NCI-H82 (cell line): ENCODE measurements at regions not wholly inside any gene's neighbourhood (a gene's known extent, or its start where the extent isn't known, plus 50 kb on each side); places are given as distances from the start of the nearest gene placed in this dataset.
A peak's percentile ranks its signal among the peaks of the same experiment; 100 is the strongest.

Source experiments
- DNase-seq: peaks from one replicate; lab custom pipeline; 2025; lab: John Stamatoyannopoulos, UW

DNA sequence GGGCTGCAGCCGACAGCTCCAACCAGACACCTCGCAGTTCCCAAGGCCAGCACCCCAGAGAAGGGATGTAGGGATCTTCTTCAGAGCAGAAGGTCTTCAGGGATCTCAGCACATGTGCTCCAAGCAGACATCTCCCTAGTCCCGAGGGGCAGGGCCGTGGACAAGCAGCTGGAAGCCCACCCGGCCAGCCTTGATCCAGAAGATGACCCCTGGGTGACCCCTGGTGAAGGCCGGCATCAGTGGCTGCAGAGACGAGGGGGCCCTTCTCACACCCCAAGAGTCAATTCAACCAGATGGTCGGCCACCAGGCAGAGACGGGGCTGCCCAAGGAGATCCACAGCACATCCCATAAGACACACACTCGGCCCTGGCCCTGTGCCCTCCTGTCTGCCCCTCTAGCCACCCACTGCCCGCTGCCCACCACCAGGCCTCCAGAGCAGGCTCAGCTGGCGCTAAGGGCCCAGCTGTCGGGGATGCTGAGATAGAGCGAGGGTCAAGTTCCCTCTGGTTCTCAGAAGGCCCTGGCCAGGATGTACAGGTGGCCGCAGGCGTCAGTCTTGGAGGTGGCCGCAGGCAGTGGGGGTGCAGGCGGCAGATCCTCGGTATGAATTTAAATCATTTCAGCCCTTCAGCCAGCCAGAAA is 168.3 kb downstream of the BRD1 start:
- DNase-seq, result no peak

DNA sequence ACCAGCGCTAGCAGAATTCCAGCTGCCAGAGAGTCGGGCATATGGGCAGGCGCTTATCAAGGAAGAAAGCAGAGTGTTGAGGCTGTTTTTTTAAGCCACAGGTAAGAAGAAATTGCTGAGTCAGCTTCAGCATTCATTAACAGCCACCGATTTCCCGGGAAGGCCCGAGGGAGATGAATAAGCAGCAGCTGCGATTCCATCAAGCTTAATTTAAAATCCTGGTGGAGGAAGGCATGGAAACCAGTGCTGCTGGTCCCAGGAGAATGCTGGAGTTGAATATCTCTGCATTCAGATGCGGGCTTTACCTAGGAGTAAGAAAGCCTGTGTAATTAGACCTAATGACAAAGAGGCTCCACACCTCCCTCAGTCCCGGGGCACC is 168.8 kb downstream of the BRD1 start:
- peak; percentile 48 for DNase-seq

DNA sequence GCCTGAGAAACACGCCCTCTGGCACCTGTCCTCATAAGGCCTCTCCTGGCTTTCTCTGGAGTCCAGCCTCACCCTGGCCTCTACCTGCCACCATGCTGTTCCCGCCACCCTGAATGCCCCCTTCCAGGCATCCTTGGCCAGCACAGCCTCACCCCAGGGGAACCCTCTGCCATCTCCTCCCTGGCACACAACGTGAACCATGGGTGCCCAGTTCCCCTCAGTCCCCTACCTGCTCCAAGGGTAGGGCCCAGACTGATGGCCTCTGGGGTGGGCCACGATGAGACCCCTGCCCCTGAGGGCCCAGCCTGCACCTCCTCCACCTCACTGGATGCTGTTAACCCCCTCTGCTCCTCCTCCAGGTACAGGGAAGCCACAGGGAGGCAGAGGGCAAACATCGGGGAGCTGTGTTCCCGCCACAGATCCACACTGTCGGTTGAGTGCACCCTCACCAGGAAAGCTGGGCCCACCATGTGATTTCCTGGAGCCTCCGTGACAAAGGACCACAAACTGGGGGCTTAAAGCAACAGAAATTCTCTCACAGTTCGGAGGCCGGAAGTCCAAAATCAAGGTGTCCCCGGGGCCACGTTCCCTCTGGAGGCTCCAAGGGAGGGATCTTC is 169.6 kb downstream of the BRD1 start:
- DNase-seq, result no peak

DNA sequence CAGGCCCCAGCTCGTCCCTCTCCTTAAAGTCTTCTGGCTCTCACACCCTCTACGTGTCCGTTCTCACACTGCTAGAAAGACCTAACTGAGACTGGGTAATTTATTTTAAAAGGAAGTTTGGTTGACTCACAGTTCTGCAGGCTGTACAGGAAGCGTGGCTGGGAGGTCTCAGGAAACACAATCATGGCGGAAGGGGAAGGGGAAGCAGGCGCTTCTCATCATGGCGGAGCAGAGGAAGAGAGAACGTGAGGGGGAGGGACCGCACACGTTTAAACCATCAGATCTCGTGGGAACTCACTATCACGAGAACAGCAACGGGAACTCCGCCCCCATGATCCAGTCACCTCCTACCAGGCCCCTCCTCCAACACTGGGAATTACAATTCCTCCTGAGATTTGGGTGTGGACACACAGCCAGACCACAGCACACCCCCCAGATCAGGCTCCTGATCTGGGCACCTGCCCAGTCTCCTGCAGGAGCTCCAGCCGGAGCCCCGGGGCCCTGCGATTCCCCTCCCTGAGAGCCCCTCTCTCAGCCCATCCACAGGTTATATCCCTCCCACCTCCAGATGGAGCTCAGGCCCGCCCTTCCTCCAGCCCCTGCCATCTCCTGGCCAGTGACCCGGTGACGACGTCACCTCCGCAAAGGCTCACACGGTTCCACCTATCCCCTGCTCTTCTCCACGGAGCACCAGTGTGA is 170.2 kb downstream of the BRD1 start:
- DNase-seq, result peak; percentile 92

DNA sequence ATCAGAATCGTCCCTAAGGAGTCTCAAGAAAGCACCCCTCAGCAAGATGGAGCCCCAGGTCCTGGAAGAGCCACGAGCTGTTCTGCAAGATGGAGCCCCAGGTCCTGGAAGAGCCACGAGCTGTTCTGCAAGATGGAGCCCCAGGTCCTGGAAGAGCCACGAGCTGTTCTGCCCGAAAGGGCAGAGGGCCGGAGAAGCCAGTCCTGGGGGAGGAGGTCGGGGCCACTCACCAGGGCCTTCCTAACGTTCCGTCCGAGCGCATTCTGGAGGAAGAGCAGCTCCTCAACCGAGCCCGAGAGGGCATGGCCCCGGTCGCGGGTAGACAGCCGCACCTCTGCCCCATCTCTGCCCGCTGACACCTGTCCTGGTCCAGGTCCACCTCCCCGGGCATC is 170.8 kb downstream of the BRD1 start:
- DNase-seq, result peak; percentile 33

DNA sequence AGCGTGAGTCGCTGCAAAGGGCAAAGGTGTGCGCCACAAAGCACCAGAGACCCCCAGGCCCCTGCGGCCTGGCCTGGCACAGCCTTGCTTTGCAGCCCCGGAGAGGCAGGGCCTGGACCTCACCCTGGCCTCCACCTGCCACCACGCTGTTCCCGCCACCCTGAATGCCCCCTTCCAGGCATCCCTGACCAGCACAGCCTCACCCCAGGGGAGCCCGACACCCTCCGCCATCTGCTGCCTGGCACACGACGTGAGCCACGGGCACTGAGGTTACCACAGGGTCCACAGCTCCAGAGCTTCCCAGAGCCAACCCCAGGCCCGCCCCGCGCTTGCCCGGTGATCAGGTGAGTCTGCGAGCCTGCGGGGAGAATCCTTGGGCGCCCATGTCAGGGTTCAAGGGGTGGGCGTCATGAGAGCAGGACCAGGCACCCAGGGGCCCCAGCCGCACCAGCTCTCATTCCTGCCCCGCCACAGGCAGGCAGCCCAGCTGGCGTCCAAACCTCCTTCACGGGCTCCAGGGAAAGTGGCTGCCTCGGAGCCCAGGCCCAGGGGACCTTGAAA is 171.3 kb downstream of the BRD1 start:
- DNase-seq, result no peak

DNA sequence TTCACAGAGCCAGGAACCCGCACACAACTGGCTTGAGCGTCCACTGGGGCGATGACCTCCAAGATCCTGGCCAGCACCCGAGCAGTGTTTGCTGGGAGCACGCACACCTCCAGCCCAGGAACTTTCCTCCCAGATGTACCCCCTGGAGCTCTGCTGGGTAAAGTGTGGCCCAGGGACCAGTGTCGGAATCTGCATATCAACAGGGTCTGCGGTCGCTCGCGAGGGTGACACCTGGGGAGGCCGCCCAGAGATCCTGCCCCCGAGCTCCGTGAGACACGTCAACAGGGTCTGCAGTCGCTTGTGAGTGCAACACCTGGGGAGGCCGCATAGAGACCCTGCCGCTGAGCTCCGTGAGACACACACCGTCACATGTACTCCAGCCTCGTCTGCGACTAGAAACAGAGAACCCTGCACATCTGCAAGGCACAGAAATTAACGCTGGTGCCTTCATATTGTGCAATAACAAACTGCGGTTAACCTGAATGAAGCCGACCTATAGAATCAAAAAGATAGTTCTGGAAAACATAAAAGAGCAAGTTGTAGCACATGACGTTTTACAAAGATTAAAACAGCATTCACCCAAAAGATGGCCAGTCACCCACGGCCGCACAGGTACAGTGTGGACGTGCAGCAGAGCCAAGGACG is 172.4 kb downstream of the BRD1 start:
- no peak for DNase-seq

DNA sequence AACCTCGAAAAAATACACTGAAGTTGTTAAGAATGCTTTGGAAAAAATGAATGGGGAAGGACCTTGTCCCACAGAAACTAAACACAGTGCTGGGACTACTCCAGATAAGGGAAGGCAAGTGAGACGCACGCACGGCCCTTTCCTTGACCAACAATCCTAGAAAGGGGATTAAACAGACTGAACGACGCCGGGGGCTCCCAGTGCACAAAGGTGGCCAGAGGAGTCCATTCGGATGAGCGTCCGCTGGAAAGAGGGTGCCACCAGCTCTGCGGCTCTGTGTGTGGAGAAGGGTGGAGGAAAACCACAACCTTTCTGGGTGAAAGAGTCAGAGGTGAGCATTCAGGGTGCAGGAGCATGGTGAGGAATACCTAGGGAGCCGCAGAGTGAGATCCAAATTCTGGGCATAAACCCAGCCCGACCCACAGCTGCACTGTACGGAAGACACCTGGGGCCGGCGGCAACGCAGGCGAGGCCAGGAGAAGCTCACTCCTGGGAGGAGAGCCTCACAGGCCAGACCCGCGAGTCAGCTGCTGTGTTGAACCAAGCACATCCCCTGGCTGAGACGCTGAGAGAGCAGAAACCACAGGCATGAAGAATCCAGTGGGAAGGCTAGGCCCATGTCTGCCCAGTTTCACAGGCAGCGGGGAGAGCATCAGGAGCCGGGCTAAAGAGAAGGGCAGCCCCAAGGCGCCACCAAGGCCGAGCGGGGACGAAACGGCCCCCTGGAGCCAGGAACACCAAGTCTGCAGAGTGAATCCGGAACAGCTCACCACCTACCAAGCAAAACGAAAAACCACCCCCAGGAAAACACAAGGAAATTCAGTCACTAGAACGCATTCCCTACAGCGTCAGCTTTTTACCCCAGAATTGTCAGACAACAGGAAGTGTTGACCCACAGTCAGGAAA is 177.1 kb downstream of the BRD1 start:
- DNase-seq, result no peak

DNA sequence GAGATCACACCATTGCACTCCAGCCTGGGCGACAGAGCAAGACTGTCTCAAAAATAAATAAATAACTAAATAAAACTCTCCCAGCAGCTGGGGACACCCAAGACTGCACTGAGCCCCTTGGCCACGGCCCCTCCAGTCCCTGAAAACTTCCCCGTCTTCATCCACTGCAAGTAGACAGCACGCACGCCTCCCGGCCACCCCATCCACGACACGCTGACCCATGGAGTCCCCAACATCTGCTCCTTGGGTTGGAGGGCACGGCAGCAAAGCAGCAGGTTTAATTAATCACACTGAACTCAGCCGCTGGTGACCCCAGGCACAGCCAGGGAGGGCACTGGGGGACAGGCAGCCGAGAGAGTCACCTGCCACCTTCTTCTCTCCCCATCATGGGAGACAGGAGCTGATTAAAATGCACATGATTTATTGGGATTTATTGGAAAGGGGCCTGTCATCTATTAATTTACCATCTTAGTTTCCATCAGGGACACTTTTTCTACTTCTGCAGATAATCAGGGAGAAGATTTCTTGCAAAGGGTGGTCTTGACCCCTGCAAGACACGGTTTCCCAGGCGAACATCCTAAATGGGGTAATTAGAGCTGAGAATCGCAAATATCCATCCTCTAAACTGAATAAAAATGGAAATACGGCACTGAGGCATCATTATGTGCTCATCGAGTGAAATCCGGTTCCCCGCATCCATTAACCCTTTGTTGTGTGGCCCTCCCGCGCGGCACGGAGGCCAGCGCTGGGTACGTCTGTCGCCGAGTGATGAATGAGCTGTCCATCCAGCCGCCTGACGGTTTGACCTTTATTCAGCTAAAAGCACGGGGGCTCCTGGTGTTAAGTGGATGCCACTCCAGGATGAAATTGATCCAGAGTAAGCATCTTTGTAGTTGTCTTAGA is 178.3 kb downstream of the BRD1 start:
- no peak for DNase-seq

DNA sequence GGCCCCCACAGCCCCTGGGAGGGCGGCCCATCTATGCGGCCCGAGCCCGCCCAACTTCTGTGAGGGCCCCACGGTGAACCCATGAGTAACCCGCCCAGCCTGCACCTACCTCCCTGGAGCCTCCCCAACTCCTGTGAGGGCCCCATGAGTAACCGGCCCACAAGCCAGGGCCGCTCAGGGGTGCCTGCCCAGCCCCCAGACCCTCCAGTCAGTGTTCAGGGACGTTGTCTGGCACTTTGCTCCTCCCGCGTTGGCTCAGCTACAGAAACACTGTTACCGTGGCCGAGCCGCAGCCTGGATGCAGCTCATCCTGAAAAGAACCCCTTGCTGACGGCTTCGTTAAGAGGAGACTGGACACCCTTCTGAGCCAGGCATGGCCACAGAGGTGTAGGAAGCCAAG is 179.6 kb downstream of the BRD1 start:
- no peak for DNase-seq

DNA sequence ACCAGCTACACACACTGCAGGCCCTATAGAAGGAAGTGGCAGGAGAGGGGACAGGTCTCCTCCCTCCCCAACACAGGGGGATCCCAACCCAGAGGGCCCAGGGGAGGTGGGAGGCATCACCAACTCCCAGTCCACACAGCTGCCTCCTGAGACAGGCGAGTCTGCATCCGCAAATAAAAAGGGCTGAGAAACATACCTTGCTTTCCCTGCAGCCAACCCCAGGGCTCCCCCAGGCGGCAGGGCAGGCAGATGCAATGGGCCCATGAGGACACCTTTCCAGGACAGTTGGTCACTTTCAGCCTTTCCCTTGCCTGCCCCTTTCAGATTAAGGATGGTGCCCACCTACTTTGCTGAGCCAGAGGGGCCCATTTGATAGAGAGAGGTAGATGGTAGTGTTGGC is 180.0 kb downstream of the BRD1 start:
- no peak for DNase-seq

DNA sequence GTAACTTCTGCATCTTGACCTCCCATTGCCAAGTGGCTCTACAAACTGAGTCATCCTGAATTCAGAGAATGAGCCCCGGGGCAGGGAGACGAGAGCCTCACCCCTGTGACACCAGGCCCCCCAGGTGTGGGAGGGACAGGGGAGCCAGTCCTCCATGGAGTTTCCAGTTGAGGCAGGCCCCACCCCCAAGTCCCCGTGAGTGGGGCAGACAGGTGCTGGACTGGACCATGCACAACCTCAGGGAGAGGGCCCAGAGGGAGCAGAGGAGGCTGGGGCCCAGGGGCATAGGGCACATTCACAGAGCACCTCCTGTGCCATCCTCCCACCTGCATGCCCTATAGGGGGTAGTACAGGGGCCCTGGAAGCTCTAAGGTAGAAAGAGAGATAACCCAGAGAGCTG is 180.8 kb downstream of the BRD1 start:
- DNase-seq, result no peak

DNA sequence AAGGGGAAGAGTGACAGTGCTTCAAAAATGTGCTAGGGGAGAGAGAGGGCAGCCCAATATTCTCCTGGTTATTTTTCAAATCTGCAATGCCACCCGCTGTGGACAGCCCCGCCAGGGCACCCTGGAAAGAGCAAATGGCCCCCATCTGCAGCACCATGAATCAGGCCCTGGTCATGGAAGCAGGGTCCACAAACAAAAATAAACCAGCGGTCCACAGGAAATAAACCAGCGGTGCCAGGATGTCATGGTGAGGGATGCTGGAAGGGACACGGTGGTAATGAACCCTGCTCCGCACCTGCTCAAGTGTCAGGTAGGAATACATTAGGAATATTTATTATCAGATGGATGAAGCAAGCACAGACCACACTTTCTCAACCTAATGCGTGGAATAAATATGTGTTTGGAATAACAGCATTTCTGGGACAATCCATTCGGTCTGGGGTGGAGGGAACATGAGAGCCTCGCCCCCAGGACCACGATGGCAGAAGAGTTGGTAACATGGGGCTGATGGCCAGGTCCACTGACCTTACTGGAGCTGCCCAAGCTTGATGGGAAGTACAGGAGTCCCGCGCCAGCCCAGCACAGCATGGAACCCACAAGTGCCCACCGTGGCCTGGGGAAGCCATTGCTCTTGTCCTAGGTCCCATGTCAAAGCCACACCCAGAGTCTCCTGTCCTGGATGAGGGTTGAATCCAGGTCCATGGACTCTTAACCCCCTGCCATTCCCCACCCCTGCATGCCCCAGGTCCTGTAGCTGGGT is 181.7 kb downstream of the BRD1 start:
- DNase-seq, result no peak

DNA sequence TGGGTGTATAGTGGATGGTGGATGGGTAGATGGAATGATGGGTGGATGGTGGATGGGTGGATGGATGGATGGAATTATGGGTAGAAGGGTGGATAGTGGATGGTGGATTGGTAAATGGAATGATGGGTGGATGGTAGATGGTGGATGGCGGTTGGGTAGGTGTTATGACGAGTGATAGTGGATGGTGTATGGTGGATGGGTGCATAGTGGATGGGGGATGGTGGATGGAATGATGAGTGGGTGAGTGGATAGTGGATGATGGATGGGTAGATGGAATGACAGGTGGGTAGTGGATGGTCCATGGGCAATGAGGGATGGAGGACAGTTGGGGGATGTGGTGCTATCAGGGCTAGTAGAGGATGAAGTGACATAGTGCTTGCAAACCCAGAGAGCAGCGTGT is 182.4 kb downstream of the BRD1 start:
- DNase-seq, result no peak

DNA sequence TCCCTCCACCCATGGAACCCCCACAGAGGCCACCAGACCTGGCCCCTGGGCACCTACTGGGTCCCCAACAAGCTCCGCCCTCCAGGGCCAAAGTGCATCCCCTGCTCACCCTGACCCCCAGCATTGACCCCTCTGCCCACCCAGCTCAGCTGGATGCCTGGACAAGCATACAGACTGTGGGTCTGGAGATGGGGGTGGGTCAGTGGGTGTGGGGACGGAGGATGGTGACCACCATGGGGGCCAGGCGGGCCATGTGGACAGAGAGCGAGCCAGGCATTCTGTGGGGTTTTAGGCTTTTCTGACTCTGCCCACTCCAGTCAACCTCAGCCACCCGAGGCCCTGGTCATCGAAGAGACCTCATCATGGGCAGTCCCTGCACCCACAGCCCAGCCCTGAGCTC is 183.7 kb downstream of the BRD1 start:
- DNase-seq, result no peak

DNA sequence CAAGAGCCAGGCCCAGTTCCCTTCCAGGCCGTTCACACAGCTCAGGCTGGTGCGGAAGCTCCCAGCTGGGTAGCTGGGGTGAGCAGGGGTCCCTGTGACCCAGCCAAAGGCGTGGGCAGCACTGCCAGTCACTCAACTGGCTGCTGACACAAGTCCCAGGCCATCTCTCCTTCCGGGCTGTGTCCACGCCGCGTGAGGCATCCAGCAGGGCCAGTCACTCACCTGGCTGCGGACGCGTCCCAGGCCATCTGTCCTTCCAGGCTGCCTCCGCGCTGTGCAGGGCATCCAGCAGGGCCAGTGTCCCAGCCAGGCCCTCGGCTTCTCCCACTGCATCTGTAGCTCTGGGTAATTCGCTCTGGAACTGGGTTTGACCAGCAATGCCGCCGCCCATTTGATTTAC is 184.2 kb downstream of the BRD1 start:
- DNase-seq, result no peak

DNA sequence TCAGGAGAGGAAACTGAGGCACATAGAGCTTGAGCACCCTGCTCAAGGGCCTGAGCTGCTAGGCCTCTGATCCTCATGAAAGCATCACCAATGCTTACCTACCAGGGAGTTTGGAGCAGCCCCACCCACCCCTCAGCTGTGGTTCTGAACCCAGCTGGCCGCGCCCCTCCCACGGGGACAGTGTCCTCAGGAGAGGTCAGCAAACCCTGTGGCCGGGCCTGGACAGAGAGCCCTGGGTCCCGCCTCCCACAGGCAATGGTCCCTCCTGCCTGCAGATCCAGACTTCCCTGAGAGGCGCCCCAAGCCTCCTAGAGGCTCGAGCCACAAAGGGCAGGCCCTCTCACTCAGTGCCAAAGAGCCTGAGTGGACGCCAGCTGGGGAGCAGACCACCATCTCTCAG is 184.9 kb downstream of the BRD1 start:
- DNase-seq, result no peak

DNA sequence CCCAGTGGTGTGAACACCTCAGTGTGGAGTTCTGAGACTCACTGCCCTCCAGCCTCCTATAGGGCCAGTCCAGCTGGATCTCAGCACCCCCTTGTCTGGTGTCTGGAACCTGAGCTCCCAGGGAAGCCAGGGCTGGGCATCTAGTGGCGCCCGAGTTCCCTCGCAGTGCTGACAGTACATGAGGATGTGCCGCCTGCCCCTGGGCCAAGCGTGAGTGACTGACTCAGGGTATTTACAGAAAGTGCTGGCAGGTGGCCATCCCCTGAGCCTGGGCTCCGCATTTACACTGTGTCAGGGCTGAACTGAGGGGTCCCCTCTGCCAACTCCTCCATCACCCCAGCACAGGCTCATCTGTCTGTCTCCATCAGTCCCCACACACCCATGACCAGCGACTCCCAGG is 185.3 kb downstream of the BRD1 start:
- no peak for DNase-seq

DNA sequence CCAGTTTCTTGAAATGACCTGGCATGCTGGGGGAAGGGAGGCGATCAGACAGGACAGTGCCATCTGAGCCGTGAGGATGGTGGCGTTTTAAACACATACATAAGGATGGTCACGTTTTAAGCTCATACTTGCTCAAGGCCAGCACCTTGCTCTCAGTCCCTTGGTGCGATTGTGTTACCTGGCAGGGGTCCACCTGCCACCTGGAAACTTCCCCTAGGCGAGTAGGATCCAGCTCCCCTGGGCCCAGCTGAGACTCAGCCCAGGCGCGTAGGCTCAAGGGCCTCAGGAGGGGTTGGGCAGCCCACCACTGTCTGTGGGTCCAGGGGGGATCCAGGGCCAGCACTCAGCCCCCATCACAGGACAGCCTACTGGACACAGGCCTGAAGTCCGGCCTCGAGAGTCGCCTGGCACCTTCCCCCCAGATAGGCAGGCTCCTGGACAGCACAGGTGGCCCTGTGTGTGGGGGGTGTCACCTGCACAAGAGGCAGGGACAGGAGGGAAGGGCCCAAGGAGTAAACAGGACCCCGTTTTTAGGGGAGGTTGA is 185.8 kb downstream of the BRD1 start:
- no peak for DNase-seq
